ENCODE measurements at regions not wholly inside any gene's neighbourhood (a gene's known extent, or its start where the extent isn't known, plus 50 kb on each side); places are given as distances from the start of the nearest gene placed in this dataset.

DNA sequence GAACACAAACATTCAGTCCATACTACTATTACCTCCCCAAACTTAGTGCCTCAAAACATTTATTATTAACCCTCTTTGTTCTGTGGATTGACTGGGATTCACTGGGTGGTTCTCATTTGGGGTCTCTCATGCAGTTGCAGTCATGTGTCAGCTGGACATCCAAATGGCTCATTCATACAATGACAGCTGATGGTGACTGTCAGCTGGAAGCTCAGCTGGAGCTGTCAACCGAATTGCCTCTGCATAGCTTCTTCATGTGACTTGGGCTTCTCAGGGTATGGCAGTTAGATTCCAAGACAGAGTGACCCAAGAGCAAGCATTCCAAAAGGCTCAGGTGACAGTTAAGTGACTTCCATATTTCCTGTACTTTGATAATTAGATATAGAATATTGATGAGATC lies 85.2 kb downstream of the CCDC34 start:
- TF ChIP-seq, protein P1, sequence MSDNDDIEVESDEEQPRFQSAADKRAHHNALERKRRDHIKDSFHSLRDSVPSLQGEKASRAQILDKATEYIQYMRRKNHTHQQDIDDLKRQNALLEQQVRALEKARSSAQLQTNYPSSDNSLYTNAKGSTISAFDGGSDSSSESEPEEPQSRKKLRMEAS (IDR thresholded peaks at IDR 0.05) = no peak
- TF ChIP-seq, protein P2, sequence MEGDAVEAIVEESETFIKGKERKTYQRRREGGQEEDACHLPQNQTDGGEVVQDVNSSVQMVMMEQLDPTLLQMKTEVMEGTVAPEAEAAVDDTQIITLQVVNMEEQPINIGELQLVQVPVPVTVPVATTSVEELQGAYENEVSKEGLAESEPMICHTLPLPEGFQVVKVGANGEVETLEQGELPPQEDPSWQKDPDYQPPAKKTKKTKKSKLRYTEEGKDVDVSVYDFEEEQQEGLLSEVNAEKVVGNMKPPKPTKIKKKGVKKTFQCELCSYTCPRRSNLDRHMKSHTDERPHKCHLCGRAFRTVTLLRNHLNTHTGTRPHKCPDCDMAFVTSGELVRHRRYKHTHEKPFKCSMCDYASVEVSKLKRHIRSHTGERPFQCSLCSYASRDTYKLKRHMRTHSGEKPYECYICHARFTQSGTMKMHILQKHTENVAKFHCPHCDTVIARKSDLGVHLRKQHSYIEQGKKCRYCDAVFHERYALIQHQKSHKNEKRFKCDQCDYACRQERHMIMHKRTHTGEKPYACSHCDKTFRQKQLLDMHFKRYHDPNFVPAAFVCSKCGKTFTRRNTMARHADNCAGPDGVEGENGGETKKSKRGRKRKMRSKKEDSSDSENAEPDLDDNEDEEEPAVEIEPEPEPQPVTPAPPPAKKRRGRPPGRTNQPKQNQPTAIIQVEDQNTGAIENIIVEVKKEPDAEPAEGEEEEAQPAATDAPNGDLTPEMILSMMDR (IDR thresholded peaks at IDR 0.05 in 2 of 3, conservative IDR thresholded peaks at IDR 0.05 in 1 of 3; ENCODE audit: borderline replicate concordance in 1 of 3, insufficient read depth in 1 of 3, low read depth in 2 of 3, low read length in 2 of 3) = no peak

All from HCT116 (cell line).